Liver (tissue), 8 donors: ENCODE measurements at regions not wholly inside any gene's neighbourhood (a gene's known extent, or its start where the extent isn't known, plus 50 kb on each side); places are given as distances from the start of the nearest gene placed in this dataset.

Experiments
- DNase-seq: peaks from one replicate; pipeline ENCODE4 v3.0.0-alpha.2; 2017; ENCODE audit warnings: low spot score
- H3K27ac ChIP-seq, 2 donors: one replicate each; pipeline ENCODE4 v1.7.0; 2013; ENCODE audit warnings: inconsistent platforms in 2 of 2, low read length in 2 of 2, control low read depth in 1 of 2, low read depth in 1 of 2, mild to moderate bottlenecking in 1 of 2
- H3K27me3 ChIP-seq, 4 donors: one replicate each; pipeline versions ENCODE4 v1.6.1 to v1.7.0; 2013; ENCODE audit warnings: low read length in 3 of 4, inconsistent platforms in 1 of 4, mild to moderate bottlenecking in 1 of 4, moderate library complexity in 1 of 4; ENCODE audit not compliant: control insufficient read depth in 4 of 4, insufficient read depth in 4 of 4
- H3K36me3 ChIP-seq, 4 donors: one replicate each; pipeline versions ENCODE4 v1.6.1 to v1.7.0; 2013; ENCODE audit warnings: low read length in 3 of 4, mild to moderate bottlenecking in 3 of 4, low read depth in 1 of 4, moderate library complexity in 1 of 4; ENCODE audit not compliant: control insufficient read depth in 4 of 4, insufficient read depth in 3 of 4
- H3K4me1 ChIP-seq, 4 donors: one replicate each; pipeline versions ENCODE4 v1.6.1 to v1.7.0; 2013; ENCODE audit warnings: low read length in 3 of 4, mild to moderate bottlenecking in 3 of 4, moderate library complexity in 1 of 4; ENCODE audit not compliant: control insufficient read depth in 4 of 4, insufficient read depth in 4 of 4
- H3K4me3 ChIP-seq, 3 donors: one replicate each; pipeline versions ENCODE4 v1.6.1 to v1.7.0; 2013; ENCODE audit warnings: low read length in 3 of 3, control low read depth in 1 of 3, low read depth in 1 of 3, mild to moderate bottlenecking in 1 of 3
- H3K9ac ChIP-seq, 2 donors: one replicate each; pipeline ENCODE4 v1.7.0; 2013; ENCODE audit warnings: low read length in 2 of 2, mild to moderate bottlenecking in 2 of 2, moderate library complexity in 2 of 2, control low read depth in 1 of 2, low read depth in 1 of 2
- H3K9me3 ChIP-seq, 4 donors: one replicate each; pipeline versions ENCODE4 v1.6.1 to v1.7.0; 2013; ENCODE audit warnings: low read length in 3 of 4; ENCODE audit not compliant: control insufficient read depth in 4 of 4
- CTCF ChIP-seq: fragments of 150-350 bp; IDR thresholded peaks from 2 replicates; pipeline ENCODE4 v1.5.1; 2017; ENCODE audit warnings: improper control_type of control experiment, low read depth, low read length; ENCODE audit not compliant: missing input control
- EGR1 ChIP-seq, 2 donors: IDR thresholded peaks; 2 replicates each; pipeline ENCODE4 v1.6.1; 2016 to 2018; ENCODE audit warnings: antibody characterized with exemption in 2 of 2, low read depth in 2 of 2
- FOXA1 ChIP-seq: IDR thresholded peaks from 2 replicates; pipeline ENCODE4 v1.6.1; 2016; ENCODE audit warnings: antibody characterized with exemption
- FOXA2 ChIP-seq: IDR thresholded peaks from 2 replicates; pipeline ENCODE4 v1.6.1; 2016; ENCODE audit warnings: antibody characterized with exemption
- HNF4A ChIP-seq, 2 donors: conservative IDR thresholded peaks; 2 replicates each; pipeline ENCODE4 v1.6.1; 2016; ENCODE audit warnings: antibody characterized with exemption in 2 of 2, mild to moderate bottlenecking in 2 of 2
- HNF4G ChIP-seq: IDR thresholded peaks from 2 replicates; pipeline ENCODE4 v1.6.1; 2016; ENCODE audit warnings: antibody characterized with exemption
- JUND ChIP-seq, 2 donors: IDR thresholded peaks; 2 replicates each; pipeline ENCODE4 v1.6.1; 2016; ENCODE audit warnings: antibody characterized with exemption in 2 of 2
- MAX ChIP-seq: IDR thresholded peaks from 2 replicates; pipeline ENCODE4 v1.6.1; 2016; ENCODE audit warnings: antibody characterized with exemption
- NR2F2 ChIP-seq: IDR thresholded peaks from 2 replicates; pipeline ENCODE4 v1.6.1; 2016; ENCODE audit warnings: antibody characterized with exemption
- RAD21 ChIP-seq, 2 donors: IDR thresholded peaks; 2 replicates each; pipeline ENCODE4 v1.6.1; 2016; ENCODE audit warnings: antibody characterized with exemption in 2 of 2, mild to moderate bottlenecking in 2 of 2
- RXRA ChIP-seq, 2 donors: IDR thresholded peaks; 2 replicates each; pipeline ENCODE4 v1.6.1; 2017 to 2018; ENCODE audit warnings: antibody characterized with exemption in 2 of 2, mild to moderate bottlenecking in 1 of 2
- SP1 ChIP-seq: IDR thresholded peaks from 2 replicates; pipeline ENCODE4 v1.6.1; 2018; ENCODE audit warnings: antibody characterized with exemption, mild to moderate bottlenecking
- TAF1 ChIP-seq: conservative IDR thresholded peaks from 2 replicates; pipeline ENCODE4 v1.6.1; 2016; ENCODE audit warnings: antibody characterized with exemption, mild to moderate bottlenecking
- YY1 ChIP-seq: IDR thresholded peaks from 2 replicates; pipeline ENCODE4 v1.6.1; 2016; ENCODE audit warnings: antibody characterized with exemption, mild to moderate bottlenecking
- ZBTB33 ChIP-seq: IDR thresholded peaks from 2 replicates; pipeline ENCODE4 v1.6.1; 2016; ENCODE audit warnings: antibody characterized with exemption
- WGBS: extraction: QIAGEN DNeasy Blood & Tissue Kit; methylation state at CpG from one replicate; pipeline ENCODE4 v1.1.7; 2013; 5-methylcytosine and 5-hydroxymethylcytosine counted together
- TF ChIP-seq, protein P1 (sequence below): IDR thresholded peaks from 2 replicates; pipeline ENCODE4 v1.6.1; 2016; ENCODE audit warnings: antibody characterized with exemption, mild to moderate bottlenecking
- TF ChIP-seq, protein P2 (sequence below): IDR thresholded peaks from 2 replicates; pipeline ENCODE4 v1.6.1; 2016; ENCODE audit warnings: antibody characterized with exemption
- donor health status: healthy.
- donor health status: healthy.
- donor health status: healthy.
- donor health status: healthy.
- donor health status: healthy.

DNA sequence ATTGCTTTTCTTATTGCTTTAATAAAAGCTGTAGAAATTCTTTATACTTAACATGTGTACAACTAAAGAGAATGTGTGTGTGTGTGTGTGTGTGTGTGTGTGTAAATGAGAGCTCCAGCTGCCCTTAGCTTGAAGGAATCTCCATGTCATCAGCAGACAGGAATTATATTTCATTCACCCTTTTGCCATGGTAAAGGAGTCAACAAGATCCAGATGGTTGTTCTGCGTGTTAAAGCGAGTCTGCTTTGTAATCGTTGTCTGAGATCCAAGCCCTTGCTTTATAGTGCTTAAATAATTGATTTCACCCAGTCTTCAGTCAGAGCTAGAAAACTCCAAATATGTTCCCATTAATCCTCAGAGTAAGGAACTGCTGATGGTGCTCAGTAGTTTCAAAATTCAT lies 285.5 kb downstream of the PDGFC start:
- Histone ChIP-seq H3K9ac (no peak overlapping the region), H3K27me3 (peaks cover 0 to 3% (median 0%) of the 10 kb centered on the region in 4 donors), H3K36me3 (no peaks in the 10 kb centered on the region), H3K4me1 (no peaks in the 10 kb centered on the region), H3K27ac (no peak overlapping the region), H3K4me3 (no peak overlapping the region), H3K9me3 (no peaks in the 10 kb centered on the region)
- DNase-seq = no peak
- TF ChIP-seq MAX (no peak), SP1 (no peak), TAF1 (no peak), RXRA (IDR thresholded peaks at IDR 0.05) (no peak), RAD21 (IDR thresholded peaks at IDR 0.05) (no peak), FOXA1 (no peak), EGR1 (IDR thresholded peaks at IDR 0.05; ENCODE audit: low read depth in 2 of 2) (no peak)
- TF ChIP-seq, protein P1, sequence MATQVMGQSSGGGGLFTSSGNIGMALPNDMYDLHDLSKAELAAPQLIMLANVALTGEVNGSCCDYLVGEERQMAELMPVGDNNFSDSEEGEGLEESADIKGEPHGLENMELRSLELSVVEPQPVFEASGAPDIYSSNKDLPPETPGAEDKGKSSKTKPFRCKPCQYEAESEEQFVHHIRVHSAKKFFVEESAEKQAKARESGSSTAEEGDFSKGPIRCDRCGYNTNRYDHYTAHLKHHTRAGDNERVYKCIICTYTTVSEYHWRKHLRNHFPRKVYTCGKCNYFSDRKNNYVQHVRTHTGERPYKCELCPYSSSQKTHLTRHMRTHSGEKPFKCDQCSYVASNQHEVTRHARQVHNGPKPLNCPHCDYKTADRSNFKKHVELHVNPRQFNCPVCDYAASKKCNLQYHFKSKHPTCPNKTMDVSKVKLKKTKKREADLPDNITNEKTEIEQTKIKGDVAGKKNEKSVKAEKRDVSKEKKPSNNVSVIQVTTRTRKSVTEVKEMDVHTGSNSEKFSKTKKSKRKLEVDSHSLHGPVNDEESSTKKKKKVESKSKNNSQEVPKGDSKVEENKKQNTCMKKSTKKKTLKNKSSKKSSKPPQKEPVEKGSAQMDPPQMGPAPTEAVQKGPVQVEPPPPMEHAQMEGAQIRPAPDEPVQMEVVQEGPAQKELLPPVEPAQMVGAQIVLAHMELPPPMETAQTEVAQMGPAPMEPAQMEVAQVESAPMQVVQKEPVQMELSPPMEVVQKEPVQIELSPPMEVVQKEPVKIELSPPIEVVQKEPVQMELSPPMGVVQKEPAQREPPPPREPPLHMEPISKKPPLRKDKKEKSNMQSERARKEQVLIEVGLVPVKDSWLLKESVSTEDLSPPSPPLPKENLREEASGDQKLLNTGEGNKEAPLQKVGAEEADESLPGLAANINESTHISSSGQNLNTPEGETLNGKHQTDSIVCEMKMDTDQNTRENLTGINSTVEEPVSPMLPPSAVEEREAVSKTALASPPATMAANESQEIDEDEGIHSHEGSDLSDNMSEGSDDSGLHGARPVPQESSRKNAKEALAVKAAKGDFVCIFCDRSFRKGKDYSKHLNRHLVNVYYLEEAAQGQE = no peak
- TF ChIP-seq, protein P2, sequence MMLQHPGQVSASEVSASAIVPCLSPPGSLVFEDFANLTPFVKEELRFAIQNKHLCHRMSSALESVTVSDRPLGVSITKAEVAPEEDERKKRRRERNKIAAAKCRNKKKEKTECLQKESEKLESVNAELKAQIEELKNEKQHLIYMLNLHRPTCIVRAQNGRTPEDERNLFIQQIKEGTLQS = no peak
- 82% methylated on average over 3 of the region's 3 CpGs for WGBS

GRCh38 chr4:156685308-156685707 lies 286.3 kb downstream of the PDGFC start:
- no peaks in the 10 kb centered on the region for H3K4me1 ChIP-seq
- 81% methylated on average over 3 of the region's 3 CpGs for WGBS
- H3K36me3 ChIP-seq = no peaks in the 10 kb centered on the region

More at GRCh38 chr4:156685308-156685707, 286.3 kb downstream of the PDGFC start:
- Histone ChIP-seq H3K27me3 (peaks cover 0 to 3% (median 0%) of the 10 kb centered on the region in 4 donors), H3K27ac (no peak overlapping the region), H3K9ac (no peak overlapping the region), H3K4me3 (no peak overlapping the region), H3K9me3 (no peaks in the 10 kb centered on the region)
- DNase-seq = no peak
- TF ChIP-seq FOXA1 (no peak), SP1 (no peak), CTCF (no peak), HNF4A (conservative IDR thresholded peaks at IDR 0.05) (no peak), FOXA2 (no peak), TAF1 (no peak), JUND (IDR thresholded peaks at IDR 0.05) (no peak), EGR1 (IDR thresholded peaks at IDR 0.05; ENCODE audit: low read depth in 2 of 2) (no peak), ZBTB33 (no peak), YY1 (no peak), NR2F2 (no peak), RXRA (IDR thresholded peaks at IDR 0.05) (no peak), HNF4G (no peak)
- TF ChIP-seq, protein P1 = no peak
